Endothelial cell of umbilical vein (primary cell): ENCODE measurements at regions not wholly inside any gene's neighbourhood (a gene's known extent, or its start where the extent isn't known, plus 50 kb on each side); places are given as distances from the start of the nearest gene placed in this dataset.

Experiments used
- BruUV-seq: library from RNA; stranded (reverse); fragments of 400-500 nt; replicated peaks from 2 replicates; lab custom pipeline; 2021; lab: Mats Ljungman, UMichigan
- CTCF ChIA-PET: fragments of 300-600, 350-600 bp; sonication (Branson Sonifier 250); formaldehyde crosslinking; loops from one replicate; lab custom pipeline; 2021; ENCODE audit warnings: antibody characterized with exemption, inconsistent platforms; lab: Charles Lee
- POLR2A ChIA-PET: fragments of 300-600, 350-600 bp; sonication (Branson Sonifier 250); formaldehyde crosslinking; loops from one replicate; lab custom pipeline; 2021; ENCODE audit warnings: antibody characterized with exemption, inconsistent platforms; lab: Charles Lee
- DNase-seq: peaks from one replicate; pipeline ENCODE4 v3.0.0-alpha.2; 2011; ENCODE audit warnings: low read depth, low spot score
- FAIRE-seq: peaks from 2 replicates; lab custom pipeline; 2011; peaks lifted over from hg19 to GRCh38; lab: Jason Lieb, UNC
- H2AFZ ChIP-seq: 2 replicates; pipeline ENCODE4 v1.6.0; 2012; ENCODE audit warnings: low read depth, low read length, control low read depth, inconsistent platforms
- H3K27ac ChIP-seq: 2 replicates; pipeline ENCODE4 v1.5.1; 2011; ENCODE audit warnings: low read depth, mild to moderate bottlenecking, control low read depth, low read length, moderate library complexity; ENCODE audit not compliant: insufficient read depth
- H3K27me3 ChIP-seq, 2 experiments: 2 replicates each; pipeline versions ENCODE4 v1.6.0 to v1.6.1; 2011; ENCODE audit warnings: low read length in 2 of 2, mixed read lengths in 1 of 2; ENCODE audit not compliant: control insufficient read depth in 2 of 2, insufficient read depth in 2 of 2
- H3K36me3 ChIP-seq, 2 experiments: 2 replicates in 1 of 2; 3 replicates in 1 of 2; pipeline ENCODE4 v1.5.1; 2011; ENCODE audit warnings: low read length in 2 of 2, mild to moderate bottlenecking in 1 of 2, moderate library complexity in 1 of 2; ENCODE audit not compliant: control insufficient read depth in 2 of 2, insufficient read depth in 2 of 2; ENCODE audit errors: extremely low read depth in 1 of 2
- H3K4me1 ChIP-seq: 3 replicates; pipeline ENCODE4 v1.5.1; 2011; ENCODE audit warnings: mild to moderate bottlenecking, low read length; ENCODE audit not compliant: control insufficient read depth, insufficient read depth; ENCODE audit errors: extremely low read depth
- H3K4me2 ChIP-seq: 2 replicates; pipeline ENCODE4 v1.6.1; 2011; ENCODE audit warnings: low read length, control low read depth, mixed read lengths; ENCODE audit not compliant: insufficient read depth
- H3K4me3 ChIP-seq, 3 experiments: fragments of 200-600 bp in 1 of 3; sonication (generic), shearing (Covaris generic) in 1 of 3; replicated peaks in 1 of 3; 2 replicates each; pipeline ENCODE4 v1.5.1; 2011 to 2016; ENCODE audit warnings: control low read depth in 3 of 3, low read length in 3 of 3, mild to moderate bottlenecking in 2 of 3, inconsistent platforms in 1 of 3, low read depth in 1 of 3, moderate library complexity in 1 of 3; ENCODE audit not compliant: insufficient read depth in 1 of 3
- H3K79me2 ChIP-seq: 2 replicates; pipeline ENCODE4 v1.6.0; 2012; ENCODE audit warnings: low read length, inconsistent platforms; ENCODE audit not compliant: control insufficient read depth, insufficient read depth
- H3K9ac ChIP-seq: replicated peaks from 2 replicates; pipeline ENCODE3; 2011; ENCODE audit warnings: low read length, control low read depth; ENCODE audit not compliant: insufficient read depth; ENCODE audit errors: extremely low read depth
- H3K9me1 ChIP-seq: replicated peaks from 3 replicates; pipeline ENCODE4 v1.6.0; 2011; ENCODE audit warnings: mild to moderate bottlenecking, low read length; ENCODE audit not compliant: control insufficient read depth, insufficient read depth; ENCODE audit errors: extremely low read depth
- H3K9me3 ChIP-seq: replicated peaks from 2 replicates; pipeline ENCODE4 v1.5.1; 2012; ENCODE audit warnings: low read length, inconsistent platforms; ENCODE audit not compliant: control insufficient read depth, insufficient read depth
- H4K20me1 ChIP-seq: replicated peaks from 2 replicates; pipeline ENCODE3; 2011; ENCODE audit warnings: mild to moderate bottlenecking, low read length; ENCODE audit not compliant: control insufficient read depth, insufficient read depth; ENCODE audit errors: extremely low read depth
- CTCF ChIP-seq, 2 donors: IDR thresholded peaks; 1 replicate in 1 of 2; 2 replicates in 1 of 2; pipeline ENCODE4 v1.5.1; 2011; ENCODE audit warnings: low read length in 2 of 2, mild to moderate bottlenecking in 2 of 2, moderate library complexity in 2 of 2, control low read depth in 1 of 2, inconsistent platforms in 1 of 2, low read depth in 1 of 2; ENCODE audit not compliant: insufficient read depth in 1 of 2; ENCODE audit errors: extremely low read depth in 1 of 2
- EZH2 ChIP-seq: IDR thresholded peaks from 2 replicates; pipeline ENCODE4 v1.6.1; 2012; ENCODE audit warnings: borderline replicate concordance, low read depth, mild to moderate bottlenecking, moderate library complexity, low read length, inconsistent platforms; ENCODE audit not compliant: severe bottlenecking
- FOS ChIP-seq: IDR thresholded peaks from 2 replicates; pipeline ENCODE4 v1.6.1; 2011; ENCODE audit warnings: mild to moderate bottlenecking, low read length, moderate library complexity, borderline replicate concordance; ENCODE audit not compliant: insufficient read depth
- GATA2 ChIP-seq: IDR thresholded peaks from 2 replicates; pipeline ENCODE4 v1.7.0; 2011; ENCODE audit warnings: low read depth, mild to moderate bottlenecking, moderate library complexity, mixed read lengths, low read length; ENCODE audit not compliant: insufficient read length, insufficient read depth
- JUN ChIP-seq: IDR thresholded peaks from 2 replicates; pipeline ENCODE4 v1.6.1; 2011; ENCODE audit warnings: borderline replicate concordance, low read depth; ENCODE audit not compliant: insufficient read length, insufficient read depth
- MAX ChIP-seq: IDR thresholded peaks from 2 replicates; pipeline ENCODE4 v1.6.1; 2011; ENCODE audit not compliant: insufficient read depth, insufficient read length
- MYC ChIP-seq: IDR thresholded peaks from one replicate; pipeline ENCODE4 v1.6.1; 2011; ENCODE audit warnings: mild to moderate bottlenecking, low read depth, low read length
- POLR2A ChIP-seq: IDR thresholded peaks from 2 replicates; pipeline ENCODE4 v1.6.1; 2012; ENCODE audit warnings: low read depth, mild to moderate bottlenecking, control low read depth, low read length
- POLR2AphosphoS5 ChIP-seq: IDR thresholded peaks from 2 replicates; pipeline ENCODE4 v1.6.1; 2012; ENCODE audit warnings: low read depth, mild to moderate bottlenecking, control low read depth, low read length, moderate library complexity; ENCODE audit not compliant: insufficient read depth
- dilution Hi-C: fragments of 300-500 bp; cut with MboI; formaldehyde crosslinking; loops from one replicate; pipeline ENCODE4 v1.15.0; 2019; ENCODE audit warnings: low sequenced_read_pairs; ENCODE audit not compliant: extremely low pct_ligation_motif_present
- intact Hi-C: fragments of 100-400 bp; cut with micrococcal nuclease; formaldehyde crosslinking; loops from one replicate; pipeline ENCODE4 v1.10.0; 2022

- Histone ChIP-seq H3K27me3 (no peaks in the 10 kb centered on the region), H3K4me3 (no peak overlapping the region), H2AFZ (no peak overlapping the region), H3K27ac (no peak overlapping the region), H4K20me1 (no peaks in the 10 kb centered on the region), H3K4me2 (no peak overlapping the region), H3K9me3 (no peaks in the 10 kb centered on the region), H3K36me3 (no peaks in the 10 kb centered on the region), H3K4me1 (no peaks in the 10 kb centered on the region), H3K79me2 (no peaks in the 10 kb centered on the region), H3K9me1 (no peaks in the 10 kb centered on the region), H3K9ac (no peak overlapping the region)
- FAIRE-seq (no peak), DNase-seq (no peak)
- BruUV-seq: no TSS peak
- POLR2A ChIA-PET: no interaction called here
- intact Hi-C loops: no loop called here
- dilution Hi-C loops: no loop called here
- CTCF ChIA-PET: no interaction called here
- no peak for TF ChIP-seq CTCF (IDR thresholded peaks at IDR 0.05; ENCODE audit: extremely low read depth in 1 of 2, insufficient read depth in 1 of 2, low read depth in 1 of 2, low read length in 2 of 2)
- TF ChIP-seq EZH2: no peak
- TF ChIP-seq POLR2AphosphoS5: no peak
- no peak for TF ChIP-seq FOS
- no peak for TF ChIP-seq GATA2
- no peak for TF ChIP-seq MYC
- no peak for TF ChIP-seq JUN
- TF ChIP-seq POLR2A: no peak
- no peak for TF ChIP-seq MAX
Observed at GRCh38 chr12:22880807-22881206, 255.8 kb downstream of the ETNK1 start.
